ENCODE measurements at regions not wholly inside any gene's neighbourhood (a gene's known extent, or its start where the extent isn't known, plus 50 kb on each side); places are given as distances from the start of the nearest gene placed in this dataset.

DNA sequence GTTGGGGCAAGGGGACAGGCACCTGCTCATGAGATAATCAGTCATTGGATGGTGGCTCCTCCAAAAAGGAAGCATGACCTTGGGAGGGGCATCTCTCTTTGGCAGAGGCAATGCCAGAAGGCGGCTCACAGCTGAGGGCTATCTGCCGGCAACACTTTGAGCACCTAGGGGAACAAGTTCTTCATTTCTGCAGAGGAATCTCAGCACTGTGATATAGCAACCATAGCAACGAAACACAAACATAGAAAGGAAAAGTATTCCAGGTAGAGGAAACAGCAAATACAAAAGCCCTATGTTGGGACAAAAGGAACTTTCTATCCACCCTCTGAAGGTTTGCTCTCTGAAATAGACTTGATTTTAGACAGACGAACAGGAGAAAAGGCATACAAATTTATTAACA lies 89.1 kb upstream of the NEDD4L start:
- no peak overlapping the region for H3K9ac ChIP-seq
- H3K36me3 ChIP-seq (ENCODE audit: insufficient read depth) = no peaks in the 10 kb centered on the region
- H3K4me2 ChIP-seq = no peak overlapping the region
- H3K4me3 ChIP-seq (IDR thresholded peaks at IDR 0.05; ENCODE audit: insufficient read depth, low read depth, low read length) = no peak overlapping the region
- no peak overlapping the region for H3K27ac ChIP-seq
- no peaks in the 10 kb centered on the region for H4K20me1 ChIP-seq (ENCODE audit: insufficient read depth)
- H3K79me2 ChIP-seq (ENCODE audit: insufficient read depth, low read depth) = no peaks in the 10 kb centered on the region
- no peaks in the 10 kb centered on the region for H3K27me3 ChIP-seq (ENCODE audit: insufficient read depth, low read depth)
- no peaks in the 10 kb centered on the region for H3K4me1 ChIP-seq (ENCODE audit: low read depth, poor library complexity, severe bottlenecking)
- H2AFZ ChIP-seq (ENCODE audit: low read depth) = no peak overlapping the region
- no peak for TF ChIP-seq CTCF (conservative IDR thresholded peaks at IDR 0.05; ENCODE audit: low read depth, low read length)

- Histone ChIP-seq H2AFZ (ENCODE audit: low read depth) (no peak overlapping the region), H4K20me1 (ENCODE audit: insufficient read depth) (no peaks in the 10 kb centered on the region), H3K36me3 (ENCODE audit: insufficient read depth) (no peaks in the 10 kb centered on the region), H3K4me1 (ENCODE audit: low read depth, poor library complexity, severe bottlenecking) (no peaks in the 10 kb centered on the region), H3K27ac (no peak overlapping the region), H3K27me3 (ENCODE audit: insufficient read depth, low read depth) (no peaks in the 10 kb centered on the region), H3K79me2 (ENCODE audit: insufficient read depth, low read depth) (no peaks in the 10 kb centered on the region), H3K9ac (no peak overlapping the region), H3K4me2 (no peak overlapping the region), H3K4me3 (IDR thresholded peaks at IDR 0.05; ENCODE audit: insufficient read depth, low read depth, low read length) (no peak overlapping the region)
- no peak for TF ChIP-seq CTCF (conservative IDR thresholded peaks at IDR 0.05; ENCODE audit: low read depth, low read length)
These were observed 90.1 kb upstream of the NEDD4L start for GRCh38 chr18:57953883-57954282.

GRCh38 chr18:57951999-57952774 lies 91.8 kb upstream of the NEDD4L start:
- Histone ChIP-seq H3K36me3 (ENCODE audit: insufficient read depth) (no peaks in the 10 kb centered on the region), H3K4me1 (ENCODE audit: low read depth, poor library complexity, severe bottlenecking) (no peaks in the 10 kb centered on the region), H4K20me1 (ENCODE audit: insufficient read depth) (no peaks in the 10 kb centered on the region), H2AFZ (ENCODE audit: low read depth) (no peak overlapping the region), H3K27me3 (ENCODE audit: insufficient read depth, low read depth) (no peaks in the 10 kb centered on the region), H3K9ac (no peak overlapping the region), H3K27ac (no peak overlapping the region), H3K4me3 (IDR thresholded peaks at IDR 0.05; ENCODE audit: insufficient read depth, low read depth, low read length) (no peak overlapping the region), H3K4me2 (no peak overlapping the region), H3K79me2 (ENCODE audit: insufficient read depth, low read depth) (no peaks in the 10 kb centered on the region)
- TF ChIP-seq CTCF (conservative IDR thresholded peaks at IDR 0.05; ENCODE audit: low read depth, low read length) = no peak

DNA sequence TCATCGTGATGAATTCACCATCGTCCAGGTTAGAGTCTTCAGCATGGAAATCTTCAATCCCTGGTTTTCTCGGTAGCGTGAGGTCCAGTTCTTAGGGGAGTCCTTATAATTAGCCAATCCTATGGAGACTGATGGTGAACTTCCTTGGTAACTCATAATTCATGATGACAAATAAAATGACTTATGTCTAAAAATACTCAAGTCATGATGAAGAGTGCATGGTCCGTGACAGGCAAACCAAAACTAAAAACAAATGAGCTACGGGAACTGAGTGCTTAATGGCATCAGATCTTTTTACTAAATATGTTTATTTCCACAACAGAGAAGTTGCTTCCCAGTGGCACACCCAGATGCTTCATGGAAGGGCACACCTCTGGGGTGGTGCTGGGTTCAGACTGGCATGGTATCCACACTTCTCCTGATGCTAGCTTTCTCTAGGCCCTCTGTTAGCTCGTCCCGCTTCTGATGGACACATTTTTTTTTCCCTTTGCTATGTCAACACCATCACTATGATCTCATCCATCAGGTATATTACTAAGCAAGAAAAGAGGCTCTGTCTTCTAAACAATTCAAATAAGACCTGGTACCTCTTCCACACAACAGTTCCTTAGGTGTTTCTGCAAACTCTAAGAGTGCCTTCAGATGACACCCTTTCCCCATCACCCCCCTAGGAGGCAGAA lies 92.8 kb upstream of the NEDD4L start:
- Histone ChIP-seq H3K27ac (no peak overlapping the region), H2AFZ (ENCODE audit: low read depth) (no peak overlapping the region), H3K79me2 (ENCODE audit: insufficient read depth, low read depth) (no peaks in the 10 kb centered on the region), H3K27me3 (ENCODE audit: insufficient read depth, low read depth) (no peaks in the 10 kb centered on the region), H3K9ac (no peak overlapping the region), H3K36me3 (ENCODE audit: insufficient read depth) (no peaks in the 10 kb centered on the region), H3K4me1 (ENCODE audit: low read depth, poor library complexity, severe bottlenecking) (no peaks in the 10 kb centered on the region), H4K20me1 (ENCODE audit: insufficient read depth) (no peaks in the 10 kb centered on the region), H3K4me3 (IDR thresholded peaks at IDR 0.05; ENCODE audit: insufficient read depth, low read depth, low read length) (no peak overlapping the region), H3K4me2 (no peak overlapping the region)
- TF ChIP-seq CTCF (conservative IDR thresholded peaks at IDR 0.05; ENCODE audit: low read depth, low read length) = no peak

Measured in KMS-11 (cell line).